Cerebellar cortex (tissue), 1 donor: ENCODE measurements at regions not wholly inside any gene's neighbourhood (a gene's known extent, or its start where the extent isn't known, plus 50 kb on each side); places are given as distances from the start of the nearest gene placed in this dataset.
A peak's percentile ranks its signal among the peaks of the same experiment; 100 is the strongest.
"Not testable (repeated sequence)": the region's sequence is repeated elsewhere in the genome, so short reads cannot be mapped to it uniquely, and the experiment has no call there.

Experiments
- DNase-seq: peaks from one replicate; pipeline ENCODE4 v3.0.0-alpha.2; 2015; ENCODE audit warnings: low spot score

GRCh38 chr22:11628651-11629511 lies 3899.1 kb upstream of the OR11H1 start:
- no peak for DNase-seq

DNA sequence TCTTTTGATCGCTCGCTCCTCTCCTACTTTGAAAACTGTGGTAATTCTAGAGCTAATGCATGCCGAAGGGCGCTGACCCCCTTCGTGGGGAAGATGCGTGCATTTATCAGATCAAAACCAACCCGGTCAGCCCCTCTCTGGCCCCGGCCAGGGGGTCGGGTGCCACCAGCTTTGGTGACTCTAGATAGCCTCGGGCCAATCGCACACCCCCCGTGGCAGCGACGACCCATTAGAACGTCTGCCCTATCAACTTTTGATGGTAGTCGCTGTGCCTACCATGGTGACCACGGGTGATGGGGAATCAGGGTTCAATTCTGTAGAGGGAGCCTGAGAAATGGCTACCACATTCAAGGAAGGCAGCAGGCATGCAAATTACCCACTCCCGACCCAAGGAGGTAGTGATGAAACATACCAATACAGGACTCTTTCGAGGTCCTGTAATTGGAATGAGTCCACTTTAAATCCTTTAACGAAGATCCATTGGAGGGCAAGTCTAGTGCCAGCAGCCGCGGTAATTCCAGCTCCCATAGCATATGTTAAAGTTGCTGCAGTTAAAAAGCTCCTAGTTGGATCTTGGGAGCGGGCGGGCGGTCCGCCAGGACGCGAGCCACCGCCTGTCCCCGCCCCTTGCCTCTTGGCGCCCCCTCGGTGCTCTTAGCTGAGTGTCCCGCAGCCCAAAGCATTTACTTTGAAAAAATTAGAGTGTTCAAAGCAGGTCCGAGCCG lies 3898.2 kb upstream of the OR11H1 start:
- peak; percentile 7 for DNase-seq

DNA sequence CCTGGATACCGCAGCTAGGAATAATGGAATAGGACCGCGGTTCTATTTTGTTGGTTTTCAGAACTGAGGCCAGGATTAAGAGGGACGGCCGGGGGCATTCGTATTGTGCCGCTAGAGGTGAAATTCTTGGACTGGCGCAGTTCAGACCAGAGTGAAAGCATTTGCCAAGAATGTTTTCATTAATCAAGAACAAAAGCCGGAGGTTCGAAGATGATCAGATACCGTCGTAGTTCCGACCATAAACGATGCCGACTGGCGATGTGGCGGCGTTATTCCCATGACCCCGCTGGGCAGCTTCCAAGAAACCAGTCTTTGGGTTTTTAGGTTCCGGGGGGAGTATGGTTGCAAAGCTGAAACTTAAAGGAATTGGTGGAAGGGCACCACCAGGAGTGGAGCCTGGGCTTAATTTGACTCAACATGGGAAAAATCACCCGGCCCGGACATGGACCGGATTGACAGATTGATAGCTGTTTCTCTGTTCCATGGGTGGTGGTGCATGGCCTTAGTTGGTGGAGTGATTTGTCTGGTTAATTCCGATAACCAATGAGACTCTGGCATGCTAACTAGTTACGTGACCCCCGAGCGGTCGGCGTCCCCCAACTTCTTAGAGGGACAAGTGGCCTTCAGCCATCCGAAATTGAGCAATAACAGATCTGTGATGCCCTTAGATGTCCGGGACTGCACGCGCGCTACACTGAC lies 3897.5 kb upstream of the OR11H1 start:
- not testable (repeated sequence) for DNase-seq
